H9 (cell line): ENCODE measurements at regions not wholly inside any gene's neighbourhood (a gene's known extent, or its start where the extent isn't known, plus 50 kb on each side); places are given as distances from the start of the nearest gene placed in this dataset.

ENCODE experiments used
- DNase-seq: peaks from one replicate; pipeline ENCODE4 v3.0.0-alpha.2; 2017
- H2AFZ ChIP-seq: one replicate; pipeline ENCODE4 v1.6.1; 2013; ENCODE audit warnings: mild to moderate bottlenecking, low read length, control low read depth, moderate library complexity
- H2AK5ac ChIP-seq: 2 replicates; pipeline ENCODE4 v1.6.1; 2013; ENCODE audit warnings: low read length, control low read depth, mixed read lengths; ENCODE audit not compliant: insufficient read length
- H2BK120ac ChIP-seq: one replicate; pipeline ENCODE4 v1.6.1; 2013; ENCODE audit warnings: low read depth, mild to moderate bottlenecking, low read length, control low read depth, inconsistent platforms; ENCODE audit not compliant: poor library complexity, severe bottlenecking
- H2BK12ac ChIP-seq: 2 replicates; pipeline ENCODE4 v1.6.1; 2013; ENCODE audit warnings: low read length, control low read depth, mixed read lengths, low read depth; ENCODE audit not compliant: insufficient read length
- H2BK15ac ChIP-seq: 2 replicates; pipeline ENCODE4 v1.6.1; 2013; ENCODE audit warnings: low read depth, low read length, control low read depth
- H2BK20ac ChIP-seq: one replicate; pipeline ENCODE4 v1.6.1; 2013; ENCODE audit warnings: low read depth, mild to moderate bottlenecking, low read length, control low read depth, inconsistent platforms; ENCODE audit not compliant: poor library complexity, severe bottlenecking
- H2BK5ac ChIP-seq: 2 replicates; pipeline ENCODE4 v1.6.1; 2013; ENCODE audit warnings: low read length, control low read depth, mixed read lengths; ENCODE audit not compliant: insufficient read length
- H3K14ac ChIP-seq: 2 replicates; pipeline ENCODE4 v1.6.1; 2013; ENCODE audit warnings: low read length, control low read depth; ENCODE audit not compliant: insufficient read depth
- H3K18ac ChIP-seq: 2 replicates; pipeline ENCODE4 v1.6.1; 2013; ENCODE audit warnings: low read depth, mild to moderate bottlenecking, mixed read lengths, low read length, control low read depth; ENCODE audit not compliant: insufficient read length
- H3K23ac ChIP-seq: 2 replicates; pipeline ENCODE4 v1.6.1; 2013; ENCODE audit warnings: low read length, control low read depth, mixed read lengths, low read depth; ENCODE audit not compliant: insufficient read length
- H3K23me2 ChIP-seq: 2 replicates; pipeline ENCODE4 v1.6.1; 2013; ENCODE audit warnings: low read depth, mild to moderate bottlenecking, mixed read lengths, low read length, control low read depth; ENCODE audit not compliant: insufficient read length, poor library complexity, severe bottlenecking
- H3K27ac ChIP-seq: 2 replicates; pipeline ENCODE4 v1.5.1; 2013; ENCODE audit warnings: low read length, control low read depth, mixed read lengths, low read depth; ENCODE audit not compliant: insufficient read length
- H3K27me3 ChIP-seq: 2 replicates; pipeline ENCODE4 v1.6.1; 2013; ENCODE audit warnings: low read length, control low read depth, inconsistent platforms; ENCODE audit not compliant: insufficient read depth
- H3K4ac ChIP-seq: 2 replicates; pipeline ENCODE4 v1.6.1; 2013; ENCODE audit warnings: low read depth, mild to moderate bottlenecking, control low read depth, inconsistent platforms, low read length, moderate library complexity
- H3K4me1 ChIP-seq: 2 replicates; pipeline ENCODE4 v1.6.1; 2013; ENCODE audit warnings: low read length, control low read depth, inconsistent platforms; ENCODE audit not compliant: insufficient read depth
- H3K4me2 ChIP-seq: 2 replicates; pipeline ENCODE4 v1.6.1; 2013; ENCODE audit warnings: low read length, control low read depth, mixed read lengths; ENCODE audit not compliant: insufficient read length, insufficient read depth
- H3K56ac ChIP-seq: 2 replicates; pipeline ENCODE4 v1.6.1; 2013; ENCODE audit warnings: low read depth, mild to moderate bottlenecking, mixed read lengths, low read length, control low read depth; ENCODE audit not compliant: insufficient read length
- H3K79me1 ChIP-seq: 2 replicates; pipeline ENCODE4 v1.6.1; 2013; ENCODE audit warnings: low read depth, mild to moderate bottlenecking, moderate library complexity, low read length, control low read depth, inconsistent platforms; ENCODE audit not compliant: insufficient read depth, poor library complexity, severe bottlenecking
- H3K79me2 ChIP-seq: 2 replicates; pipeline ENCODE4 v1.6.1; 2013; ENCODE audit warnings: low read length, control low read depth, inconsistent platforms; ENCODE audit not compliant: insufficient read depth
- H3K9ac ChIP-seq: 2 replicates; pipeline ENCODE4 v1.6.1; 2013; ENCODE audit warnings: low read length, control low read depth, mixed read lengths; ENCODE audit not compliant: insufficient read length; ENCODE audit errors: extremely low read depth
- H3K9me3 ChIP-seq: one replicate; pipeline ENCODE4 v1.6.1; 2013; ENCODE audit warnings: low read depth, low read length, inconsistent platforms; ENCODE audit not compliant: control insufficient read depth
- H3T11ph ChIP-seq: one replicate; pipeline ENCODE4 v1.6.1; 2013; ENCODE audit warnings: mild to moderate bottlenecking, low read length, control low read depth, inconsistent platforms
- H4K20me1 ChIP-seq: one replicate; pipeline ENCODE4 v1.6.1; 2013; ENCODE audit not compliant: control insufficient read depth, insufficient read length, insufficient read depth
- H4K5ac ChIP-seq: 2 replicates; pipeline ENCODE4 v1.6.1; 2013; ENCODE audit warnings: low read depth, mild to moderate bottlenecking, mixed read lengths, low read length, control low read depth; ENCODE audit not compliant: insufficient read length
- H4K8ac ChIP-seq: replicated peaks from 2 replicates; pipeline ENCODE4 v1.6.1; 2013; ENCODE audit warnings: low read length, control low read depth, mixed read lengths, low read depth; ENCODE audit not compliant: insufficient read length
- H4K91ac ChIP-seq: 2 replicates; pipeline ENCODE4 v1.6.1; 2013; ENCODE audit warnings: low read depth, mild to moderate bottlenecking, moderate library complexity, mixed read lengths, low read length, control low read depth; ENCODE audit not compliant: insufficient read length
- H3K27ac Mint-ChIP-seq, 3 experiments: 2 replicates in 2 of 3; 3 replicates in 1 of 3; pipeline ENCODE4 v1.8.0; 2020 to 2021; ENCODE audit warnings: mixed read lengths in 3 of 3, mild to moderate bottlenecking in 1 of 3, moderate library complexity in 1 of 3
- H3K27me3 Mint-ChIP-seq: 2 replicates; pipeline ENCODE4 v1.8.0; 2021; ENCODE audit warnings: low read depth, mild to moderate bottlenecking, moderate library complexity, mixed read lengths
- H3K36me3 Mint-ChIP-seq, 3 experiments: 2 replicates in 2 of 3; 3 replicates in 1 of 3; pipeline ENCODE4 v1.8.0; 2020 to 2021; ENCODE audit warnings: low read depth in 3 of 3, mixed read lengths in 3 of 3; ENCODE audit not compliant: insufficient read depth in 1 of 3
- H3K4me1 Mint-ChIP-seq, 2 experiments: 2 replicates each; pipeline ENCODE4 v1.8.0; 2020; ENCODE audit warnings: mixed read lengths in 2 of 2
- H3K4me3 Mint-ChIP-seq, 2 experiments: 2 replicates in 1 of 2; 3 replicates in 1 of 2; pipeline ENCODE4 v1.8.0; 2020 to 2021; ENCODE audit warnings: mild to moderate bottlenecking in 2 of 2, mixed read lengths in 2 of 2, moderate library complexity in 1 of 2
- H3K9me3 Mint-ChIP-seq, 2 experiments: 2 replicates in 1 of 2; 3 replicates in 1 of 2; pipeline ENCODE4 v1.8.0; 2020; ENCODE audit warnings: mild to moderate bottlenecking in 2 of 2, mixed read lengths in 2 of 2, moderate library complexity in 1 of 2
- CTCF ChIP-seq: fragments of 200-600 bp; sonication (generic); conservative IDR thresholded peaks from 3 replicates; pipeline ENCODE4 v1.8.0; 2021; ENCODE audit warnings: antibody characterized with exemption, mild to moderate bottlenecking
- WGBS: extraction: QIAGEN DNeasy Blood & Tissue Kit; methylation state at CpG from one replicate; pipeline ENCODE4 v1.1.7; 2013; ENCODE audit warnings: missing lambda C conversion rate, low lambda C conversion rate, mixed read lengths; ENCODE audit not compliant: insufficient read length; ENCODE audit errors: extremely low coverage; 5-methylcytosine and 5-hydroxymethylcytosine counted together

- Histone ChIP-seq H4K8ac (no peak overlapping the region), H3K9ac (no peak overlapping the region), H3K27ac (no peak overlapping the region), H3K56ac (no peak overlapping the region), H3T11ph (no peak overlapping the region), H3K14ac (no peak overlapping the region), H2BK12ac (no peak overlapping the region), H3K79me2 (no peaks in the 10 kb centered on the region), H2BK5ac (no peak overlapping the region), H3K4me1 (no peaks in the 10 kb centered on the region), H3K23ac (no peak overlapping the region), H2BK20ac (no peak overlapping the region), H3K18ac (no peak overlapping the region), H4K5ac (no peak overlapping the region), H3K4me2 (no peak overlapping the region), H4K20me1 (no peaks in the 10 kb centered on the region), H2AFZ (no peak overlapping the region), H2AK5ac (no peak overlapping the region), H2BK15ac (no peak overlapping the region), H4K91ac (no peak overlapping the region), H3K4ac (no peak overlapping the region), H2BK120ac (no peak overlapping the region), H3K23me2 (no peaks in the 10 kb centered on the region), H3K9me3 (no peaks in the 10 kb centered on the region), H3K79me1 (no peaks in the 10 kb centered on the region), H3K27me3 (no peaks in the 10 kb centered on the region)
- Mint-ChIP-seq H3K4me3 (no peak overlapping the region), H3K27ac (no peak overlapping the region), H3K36me3 (no peaks in the 10 kb centered on the region), H3K4me1 (peaks cover 0 to 8% of the 10 kb centered on the region in 2 experiments; a peak in 2 of 4 replicates), H3K9me3 (no peaks in the 10 kb centered on the region), H3K27me3 (peaks cover 7% of the 10 kb centered on the region)
- TF ChIP-seq CTCF: peak; percentile 60
- WGBS: no CpG with 5 or more reads among the region's 5 CpGs
- DNase-seq: peak; percentile 69
These were observed 570.0 kb upstream of the NR2F2 start for GRCh38 chr15:95760508-95760907.
